ENCODE measurements at regions not wholly inside any gene's neighbourhood (a gene's known extent, or its start where the extent isn't known, plus 50 kb on each side); places are given as distances from the start of the nearest gene placed in this dataset.

DNA sequence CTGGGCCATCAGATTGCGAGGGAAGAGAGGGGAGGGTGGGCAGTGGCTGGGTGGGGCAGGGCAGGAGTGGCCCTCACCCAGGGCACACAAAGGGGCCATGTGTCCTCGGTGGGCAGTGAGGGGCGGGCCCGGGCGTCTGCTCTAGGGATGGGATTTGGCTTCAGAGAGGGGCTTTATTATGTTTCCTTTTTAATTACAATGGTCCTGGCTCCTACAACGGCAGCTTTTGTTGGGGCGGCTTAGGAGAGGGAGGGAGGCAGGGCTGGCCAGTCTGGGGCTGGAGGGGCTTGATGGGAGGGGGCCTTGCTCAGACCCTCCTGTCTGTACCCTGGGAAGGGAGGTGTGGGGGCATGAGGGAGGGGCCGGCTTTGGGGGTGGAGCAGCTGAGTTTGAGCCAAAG, 102.8 kb upstream of the WNT4 start:
- Histone ChIP-seq H3K27me3 (ENCODE audit: control insufficient read depth in 1 of 2, insufficient read depth in 1 of 2, low read length in 2 of 2) (peaks cover 76 to 87% of the 10 kb centered on the region in 2 experiments), H3K36me3 (ENCODE audit: control insufficient read depth in 1 of 2, insufficient read depth in 2 of 2, low read depth in 1 of 2, low read length in 2 of 2) (no peaks in the 10 kb centered on the region), H4K8ac (ENCODE audit: low read length) (no peak overlapping the region), H3K14ac (ENCODE audit: low read length in 2 of 2) (no peak overlapping the region), H3K9me3 (ENCODE audit: control insufficient read depth, low read length) (no peaks in the 10 kb centered on the region), H3K4me1 (ENCODE audit: control insufficient read depth, insufficient read depth, low read depth, low read length) (peaks cover under 1% of the 10 kb centered on the region), H2BK15ac (ENCODE audit: low read depth, poor library complexity, severe bottlenecking) (no peak overlapping the region), H3K18ac (ENCODE audit: low read depth in 1 of 2, low read length in 2 of 2) (no peak overlapping the region), H2AFZ (ENCODE audit: low read depth, low read length) (no peak overlapping the region), H3K9ac (ENCODE audit: low read length) (no peak overlapping the region), H3K4me2 (ENCODE audit: low read length, poor library complexity, severe bottlenecking) (no peak overlapping the region), H2BK12ac (ENCODE audit: low read length in 2 of 2) (no peak overlapping the region), H2BK5ac (ENCODE audit: low read depth, low read length, poor library complexity, severe bottlenecking) (no peak overlapping the region), H2BK120ac (ENCODE audit: low read depth, low read length) (no peak overlapping the region), H3K23ac (ENCODE audit: low read length in 2 of 2) (no peak overlapping the region), H3K79me1 (replicated peaks; ENCODE audit: low read length, poor library complexity, severe bottlenecking) (no peaks in the 10 kb centered on the region), H4K91ac (ENCODE audit: low read length) (no peak overlapping the region), H3K4me3 (ENCODE audit: insufficient read depth in 1 of 2, low read depth in 1 of 2, low read length in 2 of 2) (no peak overlapping the region), H2AK5ac (ENCODE audit: low read length, severe bottlenecking) (no peak overlapping the region), H3K4ac (ENCODE audit: low read depth in 1 of 2, low read length in 2 of 2) (no peak overlapping the region), H3K27ac (ENCODE audit: low read length, poor library complexity, severe bottlenecking) (no peak overlapping the region)
- DNase-seq: no peak
- WGBS: 76% methylated on average over 7 of the region's 8 CpGs

DNA sequence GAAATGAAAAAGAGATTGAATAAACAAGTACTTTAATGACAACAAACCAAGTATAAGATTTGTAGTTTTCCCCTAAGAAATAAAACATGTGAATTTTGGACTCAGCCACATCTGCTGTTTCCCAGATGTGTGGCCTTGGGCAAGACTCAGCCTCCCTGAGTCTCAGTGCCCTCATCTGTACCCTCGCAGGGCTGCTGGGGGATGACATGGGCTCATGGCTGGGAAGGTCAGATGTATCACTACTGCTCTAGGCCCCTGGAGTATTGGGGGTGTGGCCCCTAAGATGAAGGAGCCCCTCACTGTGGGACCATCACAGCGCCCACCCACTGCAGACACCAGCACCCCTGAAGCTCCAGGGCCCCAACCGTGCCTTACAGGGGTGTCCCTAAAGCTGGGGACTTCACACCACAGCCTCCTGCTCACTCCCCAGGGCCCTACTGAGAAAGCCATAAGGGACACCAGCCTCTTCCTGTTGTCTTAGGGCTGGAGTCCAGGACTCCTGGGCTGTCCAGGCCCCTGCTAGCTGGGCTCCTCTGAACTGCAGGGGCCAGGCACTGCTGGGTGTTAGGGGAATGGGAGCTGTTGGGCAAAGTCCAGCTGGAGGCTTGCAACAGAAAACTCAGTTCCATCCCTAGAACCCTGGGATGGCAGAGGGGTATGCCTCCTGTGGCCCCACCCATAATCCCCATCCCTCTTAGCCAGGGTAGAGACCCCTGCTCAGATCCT, 104.0 kb upstream of the WNT4 start:
- H2BK15ac ChIP-seq (ENCODE audit: low read depth, poor library complexity, severe bottlenecking): no peak overlapping the region
- peak overlapping the region in 1 of 2 experiments; percentile 25 for H2BK12ac ChIP-seq (ENCODE audit: low read length in 2 of 2)
- H2BK120ac ChIP-seq (ENCODE audit: low read depth, low read length): no peak overlapping the region
- no peak overlapping the region for H3K23ac ChIP-seq (ENCODE audit: low read length in 2 of 2)
- no peaks in the 10 kb centered on the region for H3K36me3 ChIP-seq (ENCODE audit: control insufficient read depth in 1 of 2, insufficient read depth in 2 of 2, low read depth in 1 of 2, low read length in 2 of 2)
- no peaks in the 10 kb centered on the region for H3K9me3 ChIP-seq (ENCODE audit: control insufficient read depth, low read length)
- no peak overlapping the region for H3K9ac ChIP-seq (ENCODE audit: low read length)
- H3K4ac ChIP-seq (ENCODE audit: low read depth in 1 of 2, low read length in 2 of 2): no peak overlapping the region
- DNase-seq: no peak
- WGBS: 90% methylated on average over 3 of the region's 3 CpGs
- no peak overlapping the region for H4K8ac ChIP-seq (ENCODE audit: low read length)
- H3K27me3 ChIP-seq (ENCODE audit: control insufficient read depth in 1 of 2, insufficient read depth in 1 of 2, low read length in 2 of 2): peaks cover 82 to 87% of the 10 kb centered on the region in 2 experiments
- no peak overlapping the region for H2AFZ ChIP-seq (ENCODE audit: low read depth, low read length)
- H3K14ac ChIP-seq (ENCODE audit: low read length in 2 of 2): no peak overlapping the region
- H2BK5ac ChIP-seq (ENCODE audit: low read depth, low read length, poor library complexity, severe bottlenecking): no peak overlapping the region
- H3K4me2 ChIP-seq (ENCODE audit: low read length, poor library complexity, severe bottlenecking): no peak overlapping the region
- peaks cover 4% of the 10 kb centered on the region for H3K4me1 ChIP-seq (ENCODE audit: control insufficient read depth, insufficient read depth, low read depth, low read length)
- no peak overlapping the region for H2AK5ac ChIP-seq (ENCODE audit: low read length, severe bottlenecking)
- H3K27ac ChIP-seq (ENCODE audit: low read length, poor library complexity, severe bottlenecking): no peak overlapping the region
- H3K18ac ChIP-seq (ENCODE audit: low read depth in 1 of 2, low read length in 2 of 2): peak overlapping the region in 1 of 2 experiments; percentile 14
- H3K4me3 ChIP-seq (ENCODE audit: insufficient read depth in 1 of 2, low read depth in 1 of 2, low read length in 2 of 2): no peak overlapping the region
- H4K91ac ChIP-seq (ENCODE audit: low read length): no peak overlapping the region
- H3K79me1 ChIP-seq (replicated peaks; ENCODE audit: low read length, poor library complexity, severe bottlenecking): no peaks in the 10 kb centered on the region

DNA sequence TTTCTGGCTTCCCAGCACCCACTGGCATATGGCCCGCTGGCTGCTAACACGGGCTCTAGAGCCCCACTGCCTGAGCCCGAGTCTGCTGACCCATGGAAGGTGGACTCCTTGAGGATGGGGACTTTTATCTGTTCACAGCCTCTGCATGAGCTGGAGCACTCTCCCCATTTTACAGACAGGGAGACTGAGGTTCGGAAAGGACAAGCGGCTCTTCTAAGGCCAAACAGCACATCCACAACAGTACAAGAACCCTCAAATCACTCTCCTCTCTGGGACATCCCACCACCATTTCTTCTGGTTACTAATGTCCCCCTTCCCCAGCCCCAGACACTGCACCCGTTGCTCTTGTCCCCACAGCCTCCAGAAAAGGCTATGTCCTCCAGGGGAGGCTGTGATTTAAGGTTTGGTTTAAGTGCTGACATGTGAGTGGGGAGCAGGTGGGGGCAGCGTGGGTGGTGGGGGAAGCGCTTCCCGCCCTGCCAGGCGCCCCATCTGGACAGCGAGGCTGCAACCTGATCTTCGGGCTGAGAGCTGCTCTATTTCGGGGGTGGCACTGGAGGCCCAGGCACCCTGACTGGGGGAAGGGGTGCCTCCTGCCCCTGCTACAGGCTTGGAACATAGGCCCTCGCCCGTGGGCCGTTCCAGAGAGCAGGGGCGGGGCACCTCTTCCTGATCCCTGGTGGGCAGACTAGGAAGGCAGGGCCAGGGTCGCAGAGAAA, 104.8 kb upstream of the WNT4 start:
- H2BK120ac ChIP-seq (ENCODE audit: low read depth, low read length): no peak overlapping the region
- H2AK5ac ChIP-seq (ENCODE audit: low read length, severe bottlenecking): no peak overlapping the region
- H3K79me1 ChIP-seq (replicated peaks; ENCODE audit: low read length, poor library complexity, severe bottlenecking): no peaks in the 10 kb centered on the region

DNA sequence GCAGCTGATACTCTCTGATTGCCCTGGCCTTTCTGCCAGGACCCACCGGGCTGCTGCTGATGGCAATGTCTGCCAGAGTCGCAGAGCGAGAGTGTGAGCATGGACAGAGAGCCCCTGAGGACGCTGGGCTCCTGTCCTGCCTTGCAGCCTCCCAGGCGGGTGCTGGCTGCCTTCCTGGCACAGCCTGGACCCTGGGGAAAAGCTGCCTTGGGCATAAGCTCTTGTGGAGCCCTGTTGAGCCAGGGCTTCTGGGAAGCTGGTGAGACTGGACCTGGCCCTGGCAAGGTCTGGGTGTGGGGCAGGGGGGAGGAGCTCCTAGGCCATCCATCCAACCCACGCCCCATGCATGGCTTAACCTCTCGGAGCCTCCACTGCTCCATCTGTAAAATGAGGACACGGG, 105.8 kb upstream of the WNT4 start:
- Histone ChIP-seq H3K4ac (ENCODE audit: low read depth in 1 of 2, low read length in 2 of 2) (peak overlapping the region in 1 of 2 experiments; percentile 35), H4K91ac (ENCODE audit: low read length) (peak overlapping the region; percentile 78), H3K27ac (ENCODE audit: low read length, poor library complexity, severe bottlenecking) (no peak overlapping the region), H3K4me1 (ENCODE audit: control insufficient read depth, insufficient read depth, low read depth, low read length) (peaks cover 8% of the 10 kb centered on the region), H2BK120ac (ENCODE audit: low read depth, low read length) (no peak overlapping the region), H3K79me1 (replicated peaks; ENCODE audit: low read length, poor library complexity, severe bottlenecking) (no peaks in the 10 kb centered on the region), H2BK5ac (ENCODE audit: low read depth, low read length, poor library complexity, severe bottlenecking) (no peak overlapping the region), H3K9ac (ENCODE audit: low read length) (no peak overlapping the region), H3K36me3 (ENCODE audit: control insufficient read depth in 1 of 2, insufficient read depth in 2 of 2, low read depth in 1 of 2, low read length in 2 of 2) (no peaks in the 10 kb centered on the region), H2AK5ac (ENCODE audit: low read length, severe bottlenecking) (no peak overlapping the region), H4K8ac (ENCODE audit: low read length) (peak overlapping the region; percentile 9), H2BK12ac (ENCODE audit: low read length in 2 of 2) (peak overlapping the region; percentile 8 to 55), H2AFZ (ENCODE audit: low read depth, low read length) (peak overlapping the region; percentile 8), H2BK15ac (ENCODE audit: low read depth, poor library complexity, severe bottlenecking) (peak overlapping the region; percentile 80), H3K27me3 (ENCODE audit: control insufficient read depth in 1 of 2, insufficient read depth in 1 of 2, low read length in 2 of 2) (peaks cover 86 to 89% of the 10 kb centered on the region in 2 experiments), H3K9me3 (ENCODE audit: control insufficient read depth, low read length) (no peaks in the 10 kb centered on the region), H3K14ac (ENCODE audit: low read length in 2 of 2) (peak overlapping the region in 1 of 2 experiments; percentile 77), H3K23ac (ENCODE audit: low read length in 2 of 2) (no peak overlapping the region), H3K18ac (ENCODE audit: low read depth in 1 of 2, low read length in 2 of 2) (peak overlapping the region in 1 of 2 experiments; percentile 25), H3K4me2 (ENCODE audit: low read length, poor library complexity, severe bottlenecking) (no peak overlapping the region), H3K4me3 (ENCODE audit: insufficient read depth in 1 of 2, low read depth in 1 of 2, low read length in 2 of 2) (no peak overlapping the region)
- DNase-seq: no peak
- 94% methylated on average over 8 of the region's 8 CpGs for WGBS

More for the DNA sequence above, 104.8 kb upstream of the WNT4 start:
- H3K9ac ChIP-seq (ENCODE audit: low read length): no peak overlapping the region
- H3K4ac ChIP-seq (ENCODE audit: low read depth in 1 of 2, low read length in 2 of 2): no peak overlapping the region
- H3K27me3 ChIP-seq (ENCODE audit: control insufficient read depth in 1 of 2, insufficient read depth in 1 of 2, low read length in 2 of 2): peaks cover 84 to 88% of the 10 kb centered on the region in 2 experiments
- no peaks in the 10 kb centered on the region for H3K9me3 ChIP-seq (ENCODE audit: control insufficient read depth, low read length)
- no peak overlapping the region for H2AFZ ChIP-seq (ENCODE audit: low read depth, low read length)
- no peak overlapping the region for H3K23ac ChIP-seq (ENCODE audit: low read length in 2 of 2)
- peaks cover 4% of the 10 kb centered on the region for H3K4me1 ChIP-seq (ENCODE audit: control insufficient read depth, insufficient read depth, low read depth, low read length)
- WGBS: 86% methylated on average over 17 of the region's 18 CpGs
- no peak overlapping the region for H3K27ac ChIP-seq (ENCODE audit: low read length, poor library complexity, severe bottlenecking)
- H3K4me3 ChIP-seq (ENCODE audit: insufficient read depth in 1 of 2, low read depth in 1 of 2, low read length in 2 of 2): no peak overlapping the region
- H4K91ac ChIP-seq (ENCODE audit: low read length): no peak overlapping the region
- H2BK5ac ChIP-seq (ENCODE audit: low read depth, low read length, poor library complexity, severe bottlenecking): no peak overlapping the region
- no peak overlapping the region for H3K4me2 ChIP-seq (ENCODE audit: low read length, poor library complexity, severe bottlenecking)
- H3K36me3 ChIP-seq (ENCODE audit: control insufficient read depth in 1 of 2, insufficient read depth in 2 of 2, low read depth in 1 of 2, low read length in 2 of 2): no peaks in the 10 kb centered on the region
- no peak overlapping the region for H4K8ac ChIP-seq (ENCODE audit: low read length)
- H3K14ac ChIP-seq (ENCODE audit: low read length in 2 of 2): no peak overlapping the region
- no peak overlapping the region for H2BK12ac ChIP-seq (ENCODE audit: low read length in 2 of 2)
- no peak overlapping the region for H2BK15ac ChIP-seq (ENCODE audit: low read depth, poor library complexity, severe bottlenecking)
- no peak for DNase-seq
- no peak overlapping the region for H3K18ac ChIP-seq (ENCODE audit: low read depth in 1 of 2, low read length in 2 of 2)

Measured in mesenchymal stem cell (in vitro differentiated cells and primary cell).